ENCODE measurements at regions not wholly inside any gene's neighbourhood (a gene's known extent, or its start where the extent isn't known, plus 50 kb on each side); places are given as distances from the start of the nearest gene placed in this dataset.
"Not testable (repeated sequence)": the region's sequence is repeated elsewhere in the genome, so short reads cannot be mapped to it uniquely, and the experiment has no call there.

DNA sequence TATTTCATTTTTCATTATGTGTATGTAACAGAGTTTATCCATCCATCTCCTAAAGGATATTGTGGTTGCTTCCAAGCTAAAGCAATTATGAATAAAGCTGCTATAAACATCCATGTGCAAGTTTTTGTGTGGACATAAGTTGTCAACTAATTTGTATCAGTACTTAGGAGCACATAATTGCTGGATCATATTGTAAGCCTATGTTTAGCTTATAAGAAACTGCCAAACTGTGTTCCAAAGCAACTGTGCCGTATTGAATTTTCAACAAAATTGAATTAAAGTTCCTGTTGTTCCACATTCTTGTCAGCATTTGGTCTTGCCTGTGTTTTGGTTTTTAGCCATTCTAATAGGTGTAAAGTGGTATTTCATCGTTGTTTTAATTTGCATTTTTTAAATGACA is 416.9 kb downstream of the SLC6A15 start:
- no peak for DNase-seq
- ATAC-seq: no peak

- DNase-seq (no peak), ATAC-seq (no peak)
Observed at GRCh38 chr12:84492351-84492883, 420.2 kb downstream of the SLC6A15 start.

GRCh38 chr12:84484798-84485197 is 427.8 kb downstream of the SLC6A15 start:
- ATAC-seq (no peak), DNase-seq (no peak)

GRCh38 chr12:84480803-84481202 is 431.8 kb downstream of the SLC6A15 start:
- DNase-seq (no peak), ATAC-seq (no peak)

GRCh38 chr12:84470361-84470760 is 442.2 kb downstream of the SLC6A15 start:
- ATAC-seq (no peak), DNase-seq (no peak)

- DNase-seq (no peak), ATAC-seq (no peak)
Observed at GRCh38 chr12:84464616-84465015, 448.0 kb downstream of the SLC6A15 start.

DNA sequence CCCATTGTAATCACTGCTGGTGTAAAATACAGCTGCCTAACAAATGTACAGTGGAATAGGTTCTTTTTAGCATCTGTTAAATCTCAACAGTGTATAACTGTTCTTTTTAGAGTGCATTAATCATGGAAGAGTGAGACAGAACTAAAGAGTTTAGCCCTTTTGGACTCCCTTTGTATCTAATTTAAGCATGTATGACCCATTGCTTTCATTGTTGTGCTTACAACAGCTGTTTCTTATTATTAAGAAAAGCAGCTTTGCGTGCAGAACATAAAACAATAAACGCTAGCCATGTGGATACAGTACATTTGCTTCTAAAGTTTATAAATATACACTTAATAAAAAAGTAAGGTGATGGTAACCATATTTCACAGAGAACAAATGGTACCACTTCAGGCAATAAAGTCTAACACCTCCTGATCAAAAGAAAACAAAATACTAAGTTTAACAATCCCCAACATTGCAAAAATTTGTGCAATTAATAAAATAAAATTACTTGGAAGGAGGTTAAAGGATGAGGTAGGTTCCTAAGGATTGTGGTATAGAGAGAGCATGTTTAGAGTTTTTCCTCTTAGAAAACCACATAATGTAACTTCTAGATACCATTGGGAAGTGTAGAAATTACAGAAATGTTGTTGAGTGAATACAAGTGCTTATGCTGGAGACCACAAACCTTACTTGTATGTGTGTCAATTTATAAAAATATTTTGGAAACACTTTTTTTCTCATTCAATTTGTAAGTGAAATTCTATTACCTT is 448.7 kb downstream of the SLC6A15 start:
- no peak for ATAC-seq
- no peak for DNase-seq

DNA sequence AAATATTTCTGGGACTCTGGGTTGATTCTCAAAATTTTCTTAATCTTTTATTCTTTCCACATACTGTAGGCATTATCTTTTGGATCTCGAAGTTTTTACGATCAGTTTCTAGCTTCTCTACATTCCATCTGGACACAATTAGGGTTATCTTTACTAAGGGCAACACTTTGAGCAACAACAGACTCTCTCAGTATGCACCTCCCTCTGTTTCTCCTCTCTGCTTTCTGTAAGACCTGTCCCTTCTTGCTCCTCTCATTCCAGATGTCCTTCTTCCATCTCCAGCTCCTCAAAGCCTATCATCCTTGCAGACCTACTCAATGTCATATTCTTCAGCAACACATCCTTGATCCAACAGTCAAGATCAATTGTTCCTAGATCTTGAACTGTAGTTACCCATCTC is 457.0 kb downstream of the SLC6A15 start:
- ATAC-seq: no peak
- DNase-seq: no peak

- ATAC-seq, DNase-seq: not testable (repeated sequence)
Observed at GRCh38 chr12:84446478-84446877, 466.1 kb downstream of the SLC6A15 start.

DNA sequence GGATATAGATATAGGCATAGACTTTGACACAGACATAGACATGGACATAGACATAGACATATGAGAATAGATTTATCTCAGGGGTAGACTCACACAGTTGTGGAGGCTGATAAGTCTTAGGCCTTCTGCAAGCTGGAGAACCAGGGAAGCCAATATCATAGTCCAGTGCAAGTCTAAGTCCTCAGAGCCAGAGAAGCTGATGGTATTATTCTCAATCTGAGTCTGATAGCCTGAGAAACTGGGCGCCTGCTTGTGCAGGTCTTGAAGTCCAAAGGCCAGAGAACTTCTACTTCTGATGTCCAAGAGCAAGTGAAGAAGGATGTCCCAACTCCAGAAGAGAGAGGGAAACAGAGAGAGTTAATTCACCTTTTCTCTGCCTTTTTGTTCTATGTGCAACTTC is 476.5 kb downstream of the SLC6A15 start:
- no peak for DNase-seq
- no peak for ATAC-seq

DNA sequence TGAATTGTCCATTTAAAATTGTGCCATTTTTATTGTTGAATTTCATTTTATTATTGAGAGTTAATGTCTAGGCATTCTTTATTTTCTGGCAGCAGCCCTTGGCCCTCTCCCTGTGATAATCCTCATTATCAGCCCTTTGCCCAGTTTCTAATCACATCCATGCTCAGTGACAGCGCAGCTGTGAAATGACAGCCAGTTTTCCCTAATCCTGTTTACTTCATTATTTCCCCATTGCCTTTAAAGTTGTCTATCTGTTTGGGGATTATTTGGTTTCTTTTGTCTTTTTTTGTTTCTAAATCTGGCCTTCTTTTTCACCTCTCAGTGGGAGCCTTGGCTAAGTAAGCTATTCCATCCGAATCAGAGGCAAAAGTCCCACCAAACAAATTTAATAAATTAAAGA is 476.9 kb downstream of the SLC6A15 start:
- DNase-seq: no peak
- no peak for ATAC-seq

GRCh38 chr12:84422340-84422739 is 490.3 kb downstream of the SLC6A15 start:
- ATAC-seq: no peak
- DNase-seq: no peak

GRCh38 chr12:84421103-84421502 is 491.5 kb downstream of the SLC6A15 start:
- DNase-seq: no peak
- ATAC-seq: no peak

GRCh38 chr12:84416626-84417025 is 496.0 kb downstream of the SLC6A15 start:
- DNase-seq (no peak), ATAC-seq (no peak)

DNA sequence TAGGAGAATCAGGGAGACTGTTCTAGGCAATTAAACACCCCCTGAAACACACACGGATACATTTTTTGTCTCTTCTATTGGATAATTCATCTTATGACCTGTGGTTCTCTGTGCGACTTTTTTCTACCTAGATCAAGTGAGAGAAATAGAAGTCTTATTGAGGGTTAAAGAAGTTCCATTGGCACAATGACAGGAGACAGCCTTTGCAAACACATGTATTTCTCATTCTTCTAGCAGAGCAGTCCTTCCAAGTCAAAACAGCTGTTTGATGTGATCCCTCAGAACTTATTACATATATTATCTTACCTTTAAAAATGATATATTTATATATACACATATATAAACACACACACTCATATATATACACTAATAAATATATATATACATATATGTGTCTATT is 496.7 kb downstream of the SLC6A15 start:
- DNase-seq (no peak), ATAC-seq (no peak)

- no peak for DNase-seq
- ATAC-seq: no peak
Observed at GRCh38 chr12:84413656-84414055, 498.9 kb downstream of the SLC6A15 start.

- DNase-seq (no peak), ATAC-seq (no peak)
Observed at GRCh38 chr12:84412226-84412625, 500.4 kb downstream of the SLC6A15 start.

- DNase-seq: no peak
- no peak for ATAC-seq
Observed at GRCh38 chr12:84411031-84411430, 501.6 kb downstream of the SLC6A15 start.

DNA sequence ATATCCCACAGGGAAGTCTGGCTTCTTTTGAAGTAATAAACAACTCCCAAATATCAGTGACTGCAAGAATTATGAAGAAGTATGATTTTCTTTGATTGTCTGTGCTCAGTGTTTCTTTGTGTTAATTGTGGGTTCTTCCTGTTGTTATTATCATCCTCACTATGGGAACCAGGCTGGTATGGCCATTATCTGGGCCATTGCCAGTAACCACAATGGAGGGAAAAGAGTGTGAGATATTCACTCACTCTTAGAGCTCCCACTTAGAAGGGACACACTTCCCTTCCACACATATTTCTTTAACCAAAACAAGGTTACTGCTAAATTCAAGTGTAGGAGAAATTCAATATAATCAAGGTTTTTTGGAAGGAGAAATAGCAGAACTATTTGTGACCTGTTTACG is 503.7 kb downstream of the SLC6A15 start:
- ATAC-seq: no peak
- DNase-seq: no peak

GRCh38 chr12:84406720-84407119 is 505.9 kb downstream of the SLC6A15 start:
- not testable (repeated sequence) for DNase-seq, ATAC-seq

DNA sequence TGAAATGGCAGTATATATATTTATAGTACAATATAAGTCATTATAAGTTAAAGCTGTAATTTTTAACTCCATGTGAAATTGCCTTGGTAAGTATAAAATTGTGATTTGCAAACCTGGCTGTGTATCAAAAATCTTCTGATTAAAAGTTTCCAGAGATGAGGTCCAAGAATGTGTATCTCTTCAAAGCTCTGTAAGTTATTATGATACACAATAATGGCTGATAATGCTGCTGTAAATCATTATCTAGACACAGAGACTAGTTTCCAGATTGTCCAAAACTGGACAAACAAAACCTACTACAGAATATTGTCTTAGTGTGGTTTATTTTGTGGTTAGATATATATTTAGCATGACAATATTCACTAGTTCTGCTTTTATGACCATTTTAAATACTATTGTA is 514.8 kb downstream of the SLC6A15 start:
- no peak for DNase-seq
- no peak for ATAC-seq

GRCh38 chr12:84397263-84397662 is 515.3 kb downstream of the SLC6A15 start:
- no peak for DNase-seq
- ATAC-seq: no peak

DNA sequence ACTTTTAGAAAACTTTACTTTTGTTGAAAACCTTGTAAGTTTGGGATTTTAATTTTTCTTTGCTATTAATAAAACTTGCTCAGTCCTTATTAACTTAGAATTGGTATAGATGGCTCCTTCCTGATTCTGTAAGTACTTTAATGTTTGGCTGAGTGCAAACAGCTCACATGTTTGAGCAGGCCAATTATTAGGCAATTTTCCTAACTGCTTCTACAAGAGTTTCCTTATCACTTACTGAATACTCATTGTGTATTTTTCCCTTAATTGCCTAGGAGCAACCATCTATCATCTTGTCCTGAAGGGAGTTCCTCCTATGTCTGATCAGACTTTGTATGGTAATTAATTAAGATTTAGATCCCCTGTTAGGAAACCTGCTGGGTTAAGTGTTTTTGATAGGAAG is 521.4 kb downstream of the SLC6A15 start:
- not testable (repeated sequence) for DNase-seq

GRCh38 chr12:84384384-84384783 is 528.2 kb downstream of the SLC6A15 start:
- no peak for DNase-seq

More for the DNA sequence above, 521.4 kb downstream of the SLC6A15 start:
- ATAC-seq: not testable (repeated sequence)

More at GRCh38 chr12:84384384-84384783, 528.2 kb downstream of the SLC6A15 start:
- no peak for ATAC-seq
